ENCODE measurements at regions not wholly inside any gene's neighbourhood (a gene's known extent, or its start where the extent isn't known, plus 50 kb on each side); places are given as distances from the start of the nearest gene placed in this dataset.
"Not testable (repeated sequence)": the region's sequence is repeated elsewhere in the genome, so short reads cannot be mapped to it uniquely, and the experiment has no call there.

DNA sequence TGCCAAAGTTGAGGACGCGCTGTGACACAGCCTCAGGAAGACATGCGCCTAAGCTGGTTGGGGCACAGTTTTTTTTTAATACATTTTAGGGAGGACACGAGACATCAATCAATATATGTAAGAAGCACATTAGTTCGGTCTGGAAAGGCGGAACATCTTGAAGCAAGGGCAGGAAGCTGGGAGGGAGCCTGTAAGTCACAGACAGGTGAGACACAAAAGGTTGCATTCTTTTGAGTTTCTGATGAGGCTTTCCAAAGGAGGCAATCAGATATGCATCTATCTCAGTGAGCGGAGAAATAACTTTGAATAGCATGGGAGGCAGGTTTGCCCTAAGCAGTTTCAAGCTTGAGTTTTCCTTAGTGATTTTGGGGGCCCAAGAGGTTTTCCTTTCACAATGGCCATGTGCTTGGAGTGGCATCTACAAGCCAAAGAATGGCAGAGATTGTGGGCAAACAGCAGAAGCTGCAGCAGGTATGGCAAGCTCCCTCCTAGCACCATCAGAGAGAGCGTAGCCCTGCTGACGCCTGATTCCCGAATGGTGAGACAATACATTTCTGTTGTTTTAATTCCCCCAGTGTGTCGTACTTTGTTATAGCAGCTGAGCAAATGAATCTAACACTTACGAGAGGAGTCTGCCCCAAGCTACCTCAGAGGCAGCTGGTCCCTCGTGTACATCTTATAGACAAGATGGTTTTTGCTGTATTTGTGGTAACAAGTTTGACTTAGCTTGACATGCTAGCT lies 99.5 kb upstream of the TMTC4 start:
- no peak for DNase-seq (ENCODE audit: extremely low spot score, unreplicated experiment)
- Mint-ChIP-seq H3K27ac (peak overlapping the region; percentile 99), H3K4me3 (peak overlapping the region; percentile 80), H3K36me3 (no peaks in the 10 kb centered on the region), H3K27me3 (no peaks in the 10 kb centered on the region), H3K4me1 (ENCODE audit: unreplicated experiment) (no peaks in the 10 kb centered on the region), H3K9me3 (peaks cover 13% of the 10 kb centered on the region)
- TF ChIP-seq, protein P1, sequence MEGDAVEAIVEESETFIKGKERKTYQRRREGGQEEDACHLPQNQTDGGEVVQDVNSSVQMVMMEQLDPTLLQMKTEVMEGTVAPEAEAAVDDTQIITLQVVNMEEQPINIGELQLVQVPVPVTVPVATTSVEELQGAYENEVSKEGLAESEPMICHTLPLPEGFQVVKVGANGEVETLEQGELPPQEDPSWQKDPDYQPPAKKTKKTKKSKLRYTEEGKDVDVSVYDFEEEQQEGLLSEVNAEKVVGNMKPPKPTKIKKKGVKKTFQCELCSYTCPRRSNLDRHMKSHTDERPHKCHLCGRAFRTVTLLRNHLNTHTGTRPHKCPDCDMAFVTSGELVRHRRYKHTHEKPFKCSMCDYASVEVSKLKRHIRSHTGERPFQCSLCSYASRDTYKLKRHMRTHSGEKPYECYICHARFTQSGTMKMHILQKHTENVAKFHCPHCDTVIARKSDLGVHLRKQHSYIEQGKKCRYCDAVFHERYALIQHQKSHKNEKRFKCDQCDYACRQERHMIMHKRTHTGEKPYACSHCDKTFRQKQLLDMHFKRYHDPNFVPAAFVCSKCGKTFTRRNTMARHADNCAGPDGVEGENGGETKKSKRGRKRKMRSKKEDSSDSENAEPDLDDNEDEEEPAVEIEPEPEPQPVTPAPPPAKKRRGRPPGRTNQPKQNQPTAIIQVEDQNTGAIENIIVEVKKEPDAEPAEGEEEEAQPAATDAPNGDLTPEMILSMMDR (conservative IDR thresholded peaks at IDR 0.05) = no peak

DNA sequence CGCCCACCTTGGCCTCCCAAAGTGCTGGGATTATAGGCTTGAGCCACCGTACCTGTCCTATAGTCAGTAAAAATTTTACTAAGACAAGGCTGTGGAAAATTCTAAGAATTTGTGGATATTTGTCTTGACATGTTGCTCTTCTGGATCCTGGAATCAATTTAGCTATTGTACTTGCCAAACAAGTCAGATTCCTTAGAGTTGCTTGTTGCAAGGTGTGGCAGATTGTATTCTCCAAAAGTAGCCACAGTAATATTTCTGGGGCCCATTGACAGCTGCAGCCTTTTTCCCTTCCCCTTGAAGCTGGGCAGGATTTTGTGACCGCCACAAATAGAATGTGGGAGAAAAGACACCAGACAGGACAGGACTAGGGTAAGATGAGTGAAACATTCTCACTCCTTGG lies 98.8 kb upstream of the TMTC4 start:
- Mint-ChIP-seq H3K36me3 (no peaks in the 10 kb centered on the region), H3K9me3 (peaks cover 13% of the 10 kb centered on the region), H3K4me3 (peak overlapping the region; percentile 80), H3K27me3 (no peaks in the 10 kb centered on the region), H3K4me1 (ENCODE audit: unreplicated experiment) (no peaks in the 10 kb centered on the region), H3K27ac (peak overlapping the region; percentile 99)
- no peak for DNase-seq (ENCODE audit: extremely low spot score, unreplicated experiment)
- TF ChIP-seq, protein P1 (conservative IDR thresholded peaks at IDR 0.05) = no peak

DNA sequence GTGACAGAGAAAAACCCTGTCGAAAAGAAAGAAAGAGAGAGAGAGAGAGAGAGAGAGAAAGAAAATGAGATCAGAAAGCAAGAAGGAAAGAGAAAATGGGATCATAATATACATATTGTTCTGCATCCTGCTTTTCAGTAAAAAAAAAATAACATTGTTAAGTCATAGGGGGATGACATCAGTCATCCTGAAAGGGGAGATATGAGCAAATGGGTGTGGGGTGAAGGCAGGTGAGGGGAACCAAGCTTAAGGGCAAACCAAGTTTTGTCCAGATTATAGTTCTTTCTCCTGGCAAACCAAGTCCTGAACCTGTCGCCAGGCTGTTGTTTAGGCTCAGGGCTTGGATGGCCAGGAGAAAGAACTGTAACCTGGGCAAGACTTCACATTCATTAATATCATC lies 92.6 kb upstream of the TMTC4 start:
- Mint-ChIP-seq H3K9me3 (peaks cover 7% of the 10 kb centered on the region), H3K27me3 (no peaks in the 10 kb centered on the region), H3K4me1 (ENCODE audit: unreplicated experiment) (no peaks in the 10 kb centered on the region), H3K4me3 (no peak overlapping the region), H3K27ac (no peak overlapping the region), H3K36me3 (no peaks in the 10 kb centered on the region)
- TF ChIP-seq, protein P1 (conservative IDR thresholded peaks at IDR 0.05) = no peak
- DNase-seq (ENCODE audit: extremely low spot score, unreplicated experiment) = no peak

DNA sequence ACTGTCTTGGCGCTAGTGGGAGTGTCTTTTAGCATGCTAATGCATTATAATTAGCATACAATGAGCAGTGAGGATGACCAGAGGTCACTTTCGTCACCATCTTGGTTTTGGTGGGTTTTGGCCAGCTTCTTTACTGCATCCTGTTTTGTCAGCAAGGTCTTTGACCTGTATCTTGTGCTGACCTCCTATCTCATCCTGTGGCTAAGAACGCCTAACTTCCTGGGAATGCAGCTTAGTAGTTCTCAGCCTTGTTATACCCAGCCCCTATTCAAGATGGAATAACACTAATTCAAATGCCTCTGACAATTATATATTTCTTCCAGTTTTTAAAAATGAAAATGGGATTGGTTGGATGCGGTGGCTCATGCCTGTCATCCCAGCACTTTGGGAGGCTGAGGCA lies 92.0 kb upstream of the TMTC4 start:
- H3K27me3 Mint-ChIP-seq; H3K27ac Mint-ChIP-seq; H3K9me3 Mint-ChIP-seq; DNase-seq (ENCODE audit: extremely low spot score, unreplicated experiment); H3K4me3 Mint-ChIP-seq; H3K4me1 Mint-ChIP-seq (ENCODE audit: unreplicated experiment); H3K36me3 Mint-ChIP-seq: not testable (repeated sequence)

DNA sequence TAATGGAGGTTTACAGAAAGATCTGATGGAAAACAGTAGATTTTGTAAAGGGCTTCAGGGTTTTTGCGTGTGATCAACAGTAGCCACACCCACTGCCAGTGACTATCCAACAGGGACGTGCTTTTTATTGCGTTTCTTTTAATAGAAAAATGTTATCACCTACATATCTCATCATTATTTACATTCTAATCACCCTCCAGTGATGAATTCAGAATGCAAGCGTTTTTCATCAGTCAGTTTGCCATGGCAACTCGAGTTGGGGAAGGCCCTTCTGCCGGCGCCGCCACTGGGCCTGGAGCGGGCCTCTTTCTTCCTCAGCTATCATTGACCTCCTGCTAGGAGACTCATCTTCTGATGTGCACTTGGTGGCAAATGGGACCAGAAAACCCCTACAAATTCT lies 90.3 kb upstream of the TMTC4 start:
- Mint-ChIP-seq H3K4me1 (ENCODE audit: unreplicated experiment) (no peaks in the 10 kb centered on the region), H3K9me3 (peaks cover 3% of the 10 kb centered on the region)

DNA sequence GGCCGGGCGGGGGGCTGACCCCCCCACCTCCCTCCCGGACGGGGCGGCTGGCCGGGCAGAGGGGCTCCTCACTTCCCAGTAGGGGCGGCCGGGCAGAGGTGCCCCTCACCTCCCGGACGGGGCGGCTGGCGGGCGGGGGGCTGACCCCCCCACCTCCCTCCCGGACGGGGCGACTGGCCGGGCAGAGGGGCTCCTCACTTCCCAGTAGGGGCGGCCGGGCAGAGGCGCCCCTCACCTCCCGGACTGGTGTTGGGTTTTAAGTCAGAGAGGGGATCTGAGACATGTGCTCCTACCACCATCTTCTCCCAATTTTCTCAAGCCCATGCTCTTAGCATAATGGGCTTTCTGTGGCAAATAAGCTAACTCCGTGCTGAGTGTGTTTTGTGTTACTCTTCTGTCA lies 87.5 kb upstream of the TMTC4 start:
- not testable (repeated sequence) for H3K9me3 Mint-ChIP-seq; H3K36me3 Mint-ChIP-seq; DNase-seq (ENCODE audit: extremely low spot score, unreplicated experiment); H3K4me3 Mint-ChIP-seq; H3K27ac Mint-ChIP-seq; H3K27me3 Mint-ChIP-seq; H3K4me1 Mint-ChIP-seq (ENCODE audit: unreplicated experiment)

More for the DNA sequence above, 90.3 kb upstream of the TMTC4 start:
- no peaks in the 10 kb centered on the region for H3K27me3 Mint-ChIP-seq
- DNase-seq (ENCODE audit: extremely low spot score, unreplicated experiment) = no peak
- no peak overlapping the region for H3K27ac Mint-ChIP-seq
- TF ChIP-seq, protein P1 (conservative IDR thresholded peaks at IDR 0.05) = no peak
- no peaks in the 10 kb centered on the region for H3K36me3 Mint-ChIP-seq
- H3K4me3 Mint-ChIP-seq = no peak overlapping the region

DNA sequence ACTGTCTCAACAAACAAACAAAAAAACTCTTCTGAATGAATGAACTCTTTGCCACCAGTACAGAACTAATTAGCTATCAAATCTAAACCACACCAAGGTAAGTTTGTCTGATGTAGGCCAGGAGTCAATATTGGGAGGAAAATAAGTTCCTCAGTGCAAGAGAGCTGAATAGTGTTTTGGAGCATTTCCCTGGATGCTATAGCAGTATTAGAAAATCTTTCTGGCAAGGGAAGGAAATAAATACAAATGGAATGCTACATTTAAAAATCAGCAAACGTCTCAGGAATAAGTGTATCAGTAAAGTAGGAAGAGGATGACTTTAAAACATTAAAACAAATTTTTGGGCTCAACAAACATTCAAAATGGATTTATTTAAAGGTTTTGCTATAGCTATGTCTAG lies 81.3 kb upstream of the TMTC4 start:
- TF ChIP-seq, protein P1 (conservative IDR thresholded peaks at IDR 0.05) = no peak
- Mint-ChIP-seq H3K4me3 (no peak overlapping the region), H3K9me3 (no peaks in the 10 kb centered on the region), H3K4me1 (ENCODE audit: unreplicated experiment) (no peaks in the 10 kb centered on the region), H3K27me3 (no peaks in the 10 kb centered on the region), H3K36me3 (no peaks in the 10 kb centered on the region), H3K27ac (no peak overlapping the region)
- no peak for DNase-seq (ENCODE audit: extremely low spot score, unreplicated experiment)
